HG03139 (cell line): ENCODE measurements at regions not wholly inside any gene's neighbourhood (a gene's known extent, or its start where the extent isn't known, plus 50 kb on each side); places are given as distances from the start of the nearest gene placed in this dataset.
A peak's percentile ranks its signal among the peaks of the same experiment; 100 is the strongest.

Source experiments
- ATAC-seq: cut with Tn5 transposase; IDR thresholded peaks from one replicate; pipeline ENCODE4 v1.9.1; 2021; ENCODE audit not compliant: unreplicated experiment

DNA sequence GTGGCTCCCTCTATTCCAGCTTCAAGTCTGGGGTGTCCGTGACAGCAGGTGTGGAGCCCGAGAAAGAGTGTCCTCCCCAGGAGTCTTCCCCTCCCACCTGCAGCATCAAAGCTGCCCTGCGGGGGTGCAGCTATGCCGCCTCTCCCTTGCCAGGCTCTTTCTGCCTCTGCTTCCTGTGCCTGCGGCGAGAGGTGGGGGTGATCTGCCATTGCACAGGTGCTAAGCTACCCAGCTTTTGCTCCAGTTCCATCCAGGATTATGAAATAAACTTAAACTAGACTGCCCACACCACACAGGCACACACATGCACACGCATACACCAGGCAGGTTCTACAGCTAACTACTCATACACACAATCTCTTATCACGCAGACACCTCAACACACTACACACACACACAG, 104.7 kb upstream of the CLDN10 start:
- no peak for ATAC-seq

DNA sequence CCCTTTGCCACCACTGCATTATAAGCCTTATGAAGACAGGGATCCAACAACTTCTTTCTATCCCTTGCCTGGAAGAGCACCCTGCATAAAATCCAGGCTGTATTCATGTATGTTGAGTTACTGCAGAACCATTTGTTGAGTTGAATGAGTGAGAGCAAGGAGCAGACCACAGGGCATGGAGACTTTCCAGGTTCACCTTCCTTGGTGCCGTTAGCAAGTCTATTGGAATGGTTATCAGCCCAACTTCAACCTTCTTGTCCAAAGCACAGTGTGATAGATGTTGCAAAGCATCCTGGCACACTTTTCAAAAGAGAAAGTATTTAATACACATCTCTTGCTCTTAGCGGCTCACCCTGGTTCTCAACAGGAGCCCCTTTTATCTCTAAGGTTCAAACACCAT, 100.9 kb upstream of the CLDN10 start:
- ATAC-seq, result no peak

DNA sequence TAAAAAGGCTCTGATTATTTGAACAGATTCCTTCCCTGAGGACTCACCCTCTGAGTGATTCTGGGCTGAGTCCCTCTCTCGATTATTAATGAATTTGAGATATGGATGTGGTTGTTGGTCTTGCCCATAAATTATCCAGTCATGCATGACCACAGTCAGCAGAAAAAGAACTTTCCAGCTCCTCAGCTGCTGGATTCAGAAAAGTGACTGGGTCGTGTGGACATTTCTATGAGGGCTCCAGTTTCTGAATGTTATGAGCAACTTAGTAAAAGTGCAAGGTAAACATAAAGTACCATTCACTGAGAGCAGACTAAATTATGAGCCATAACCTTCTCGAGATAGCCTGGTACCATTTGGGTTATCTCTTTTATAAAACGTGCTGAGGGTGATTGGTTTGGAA, 100.1 kb upstream of the CLDN10 start:
- ATAC-seq, result no peak

DNA sequence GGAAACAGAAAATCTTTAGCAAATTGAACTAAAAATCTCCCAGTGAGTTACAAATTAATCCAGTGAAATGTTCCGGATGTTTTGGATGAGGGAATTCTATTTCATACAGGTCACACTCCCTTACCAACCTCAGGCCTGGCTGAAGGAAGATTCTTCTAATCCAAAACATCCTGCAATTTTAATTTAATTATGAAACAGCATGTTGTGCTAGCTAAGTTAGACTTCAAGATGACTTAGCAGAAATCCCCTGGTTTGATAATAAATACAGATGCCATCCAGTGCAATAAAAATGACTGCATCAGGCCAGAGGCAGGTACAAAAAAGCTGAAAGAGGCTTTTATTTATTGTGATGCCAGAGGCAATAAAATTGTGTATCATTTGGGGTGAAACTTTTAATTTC, 96.7 kb upstream of the CLDN10 start:
- no peak for ATAC-seq

DNA sequence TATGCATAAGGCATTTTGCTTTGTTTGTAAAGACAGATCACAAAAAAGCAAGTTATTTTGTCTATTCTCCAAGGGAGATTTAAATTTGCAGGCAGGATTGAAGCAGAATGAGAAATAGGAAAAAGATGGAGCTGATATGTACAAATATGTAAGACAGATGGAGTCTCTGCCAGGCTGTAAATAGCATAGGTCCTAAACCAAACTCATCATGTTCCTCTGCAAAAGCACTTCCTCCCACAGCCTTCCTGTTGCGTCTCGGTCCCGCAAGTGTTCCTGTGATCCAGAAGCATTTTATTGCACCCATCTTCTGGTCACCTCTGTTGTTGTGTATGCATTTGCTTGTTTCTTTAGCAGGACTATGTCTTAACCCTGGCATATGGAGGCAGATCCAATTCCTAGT, 95.7 kb upstream of the CLDN10 start:
- peak; percentile 14 for ATAC-seq

DNA sequence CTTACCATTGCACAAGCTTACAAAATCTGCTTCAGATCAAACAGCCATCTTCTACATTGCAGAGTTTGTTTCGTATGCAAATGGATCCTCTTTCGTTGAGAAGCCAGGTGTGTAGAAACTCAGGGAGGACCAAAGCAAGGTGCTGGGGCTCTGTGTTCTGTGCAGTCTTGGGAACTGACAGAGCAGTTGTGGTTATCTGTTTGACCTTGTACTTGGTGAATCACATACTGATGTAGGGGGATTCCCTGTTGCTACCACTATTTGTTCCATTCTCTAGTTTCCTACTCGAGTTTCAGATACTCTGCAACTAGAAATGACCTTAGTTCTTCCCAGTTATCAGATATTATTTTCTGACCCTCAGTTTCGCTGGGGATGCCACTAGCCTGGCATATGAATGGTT, 95.2 kb upstream of the CLDN10 start:
- ATAC-seq, result peak; percentile 96

DNA sequence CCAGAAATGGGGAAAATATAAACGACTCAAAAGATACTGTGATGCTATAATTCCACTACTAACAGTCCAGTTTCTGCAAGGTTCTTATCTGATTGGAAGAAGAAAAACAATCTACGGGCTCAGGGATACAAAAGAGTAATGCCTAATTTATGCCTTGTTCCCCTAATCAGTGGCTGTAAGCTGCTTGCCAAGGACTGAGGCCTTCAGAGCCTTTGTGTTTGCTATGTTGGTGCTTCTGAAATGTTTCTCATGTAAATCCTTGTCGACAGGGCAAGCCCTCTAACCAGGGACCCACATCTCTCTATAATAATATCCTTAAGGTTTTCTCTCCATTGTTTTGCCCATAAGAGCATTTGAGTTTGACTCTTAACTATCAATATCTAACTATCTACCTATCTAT, 89.7 kb upstream of the CLDN10 start:
- ATAC-seq, result no peak

DNA sequence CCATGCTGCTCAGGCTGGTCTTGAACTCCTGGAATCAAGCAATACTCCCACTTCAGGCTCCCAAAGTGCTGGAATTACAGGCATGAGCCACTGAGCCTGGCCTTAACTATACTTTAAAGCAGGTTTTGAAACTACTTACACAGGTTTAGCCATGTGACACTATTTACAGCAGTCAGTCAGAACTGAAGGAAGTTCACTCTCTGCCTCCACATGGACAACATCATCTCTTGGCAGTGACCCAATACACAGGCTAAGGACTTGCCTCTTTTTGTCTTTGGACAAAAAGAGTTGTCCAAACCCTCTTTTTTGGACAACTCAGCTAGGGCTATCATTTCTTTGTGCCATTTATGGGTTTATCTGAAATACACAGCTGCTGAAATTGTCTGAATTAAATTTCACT, 89.0 kb upstream of the CLDN10 start:
- no peak for ATAC-seq

DNA sequence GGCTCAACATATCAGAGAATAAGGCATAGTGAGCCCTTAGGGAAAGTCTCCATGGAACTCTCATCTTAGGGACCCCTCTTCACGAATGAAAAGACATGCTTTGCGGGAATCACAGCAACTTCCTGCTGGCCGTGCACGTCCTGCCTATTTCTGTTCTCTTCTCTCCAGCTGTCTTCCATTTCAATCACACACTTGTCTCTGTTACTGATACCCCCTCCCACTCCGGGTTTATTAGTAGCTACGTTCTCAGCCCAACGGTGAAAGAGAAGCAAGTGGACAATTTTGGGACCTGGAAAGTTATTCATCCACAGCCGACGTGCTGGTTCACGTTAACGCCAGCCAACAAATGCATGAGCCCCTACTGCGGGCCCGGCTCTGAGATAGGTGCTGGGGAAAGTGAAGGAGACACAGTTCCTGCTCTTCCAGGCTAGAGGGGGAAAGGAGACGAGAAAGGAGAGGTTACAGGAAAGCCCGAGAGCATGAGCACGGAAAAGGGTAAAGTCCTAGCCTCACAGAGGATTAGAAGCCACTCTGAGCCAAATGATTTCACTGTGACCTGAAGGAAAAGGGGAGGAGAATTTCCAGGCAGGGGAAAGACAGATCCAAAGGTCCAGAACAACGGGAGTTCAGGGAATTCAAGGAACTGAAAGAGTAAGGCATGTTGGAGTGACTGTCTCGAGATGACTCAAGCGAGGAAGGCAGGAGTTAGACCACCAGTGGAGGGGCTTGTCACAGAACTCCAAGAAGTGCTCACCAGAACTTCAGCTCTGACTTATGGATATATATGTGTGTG, 81.8 kb upstream of the CLDN10 start:
- ATAC-seq, result no peak

DNA sequence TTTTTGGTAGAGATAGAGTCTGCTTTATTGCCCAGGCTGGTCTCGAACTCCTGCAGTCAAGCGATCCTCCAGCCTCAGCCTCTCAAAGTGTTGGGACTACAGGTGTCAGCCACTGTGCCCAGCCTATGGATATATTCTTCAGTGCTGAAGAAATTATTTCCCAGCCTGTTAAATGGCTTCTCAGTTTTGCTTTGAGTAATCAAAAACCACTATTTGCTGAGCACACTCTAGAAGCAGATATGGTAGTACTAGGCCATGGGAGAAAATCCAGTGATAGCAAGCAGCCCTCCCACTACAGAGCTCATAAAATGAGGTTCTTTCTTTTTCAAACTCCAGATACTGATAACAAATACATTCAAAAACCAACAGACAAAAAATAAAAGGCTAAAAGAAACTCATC, 80.6 kb upstream of the CLDN10 start:
- no peak for ATAC-seq

DNA sequence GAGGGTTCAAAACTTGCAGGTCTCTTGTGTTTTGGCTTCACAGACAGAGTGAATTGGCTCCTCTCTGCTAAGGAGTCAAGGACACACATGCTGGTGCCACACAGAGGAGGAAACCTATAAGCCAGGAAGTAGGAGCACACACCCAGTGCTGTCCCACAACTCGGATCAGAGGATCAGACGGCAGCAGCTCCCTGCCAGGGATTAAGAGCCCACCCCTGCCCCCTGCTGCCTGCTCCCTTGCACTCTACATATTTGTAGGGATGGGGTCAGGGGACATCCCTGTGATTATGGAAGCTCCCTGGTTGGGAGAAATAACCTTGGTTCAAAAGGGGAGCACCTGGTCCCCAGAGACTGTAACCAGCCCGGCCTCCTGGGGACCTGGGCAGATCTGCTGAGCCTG, 77.5 kb upstream of the CLDN10 start:
- ATAC-seq, result no peak

DNA sequence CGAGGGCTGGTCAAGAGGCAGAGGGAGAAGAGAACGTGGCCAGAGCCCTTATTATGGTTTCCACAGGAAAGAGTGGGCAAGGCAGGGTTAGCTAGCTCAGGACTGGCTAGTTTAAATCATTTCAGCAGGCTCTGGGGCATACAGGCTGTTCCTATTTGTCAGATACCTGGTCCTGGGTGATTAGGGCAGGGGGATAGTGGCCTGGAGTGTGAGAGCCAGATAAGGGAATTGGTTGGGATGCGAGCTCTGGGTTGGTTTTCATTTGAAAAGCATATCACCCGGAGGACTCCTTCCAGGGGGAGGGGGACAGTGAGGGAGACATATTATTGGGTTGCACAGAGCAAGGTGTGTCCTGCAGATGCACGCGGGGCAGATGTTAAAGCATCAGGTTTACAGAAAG, 75.3 kb upstream of the CLDN10 start:
- no peak for ATAC-seq

DNA sequence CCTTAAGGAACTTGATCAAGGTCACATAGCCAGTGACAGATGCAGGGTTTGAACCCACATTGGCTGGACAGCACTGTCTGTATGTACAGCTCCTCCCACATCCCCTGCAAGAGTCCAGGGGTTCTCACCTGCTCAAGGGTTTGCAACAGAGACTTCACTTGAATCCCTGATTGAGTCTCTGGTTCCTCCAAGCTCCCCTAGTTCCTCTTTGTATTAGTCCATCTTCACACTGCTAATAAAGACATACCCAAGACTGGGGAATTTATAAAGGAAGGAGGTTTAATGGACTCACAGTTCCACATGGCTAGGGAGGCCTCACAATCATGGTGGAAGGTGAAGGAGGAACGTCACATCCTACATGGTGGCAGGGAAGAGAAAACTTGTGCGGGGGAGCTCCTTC, 72.8 kb upstream of the CLDN10 start:
- ATAC-seq, result peak; percentile 15

DNA sequence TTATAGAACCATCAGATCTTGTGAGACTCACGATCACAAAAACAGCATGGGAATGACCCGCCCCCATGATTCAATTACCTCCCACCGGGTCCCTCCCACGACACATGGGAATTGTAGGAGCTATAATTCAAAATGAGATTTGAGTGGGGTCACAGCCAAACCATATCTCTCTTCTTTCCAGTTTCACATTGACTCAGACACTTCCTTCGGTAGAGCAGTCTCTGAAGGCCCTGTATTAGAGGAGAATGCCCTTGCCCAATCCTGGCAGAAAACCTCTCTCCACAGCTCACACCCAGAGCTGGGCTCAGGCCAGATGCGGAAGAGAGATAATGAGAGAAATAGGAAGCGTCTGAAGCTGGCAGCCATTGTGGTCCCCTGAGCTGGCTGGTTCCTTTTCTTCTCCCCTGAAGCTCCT, 72.4 kb upstream of the CLDN10 start:
- peak; percentile 56 for ATAC-seq

DNA sequence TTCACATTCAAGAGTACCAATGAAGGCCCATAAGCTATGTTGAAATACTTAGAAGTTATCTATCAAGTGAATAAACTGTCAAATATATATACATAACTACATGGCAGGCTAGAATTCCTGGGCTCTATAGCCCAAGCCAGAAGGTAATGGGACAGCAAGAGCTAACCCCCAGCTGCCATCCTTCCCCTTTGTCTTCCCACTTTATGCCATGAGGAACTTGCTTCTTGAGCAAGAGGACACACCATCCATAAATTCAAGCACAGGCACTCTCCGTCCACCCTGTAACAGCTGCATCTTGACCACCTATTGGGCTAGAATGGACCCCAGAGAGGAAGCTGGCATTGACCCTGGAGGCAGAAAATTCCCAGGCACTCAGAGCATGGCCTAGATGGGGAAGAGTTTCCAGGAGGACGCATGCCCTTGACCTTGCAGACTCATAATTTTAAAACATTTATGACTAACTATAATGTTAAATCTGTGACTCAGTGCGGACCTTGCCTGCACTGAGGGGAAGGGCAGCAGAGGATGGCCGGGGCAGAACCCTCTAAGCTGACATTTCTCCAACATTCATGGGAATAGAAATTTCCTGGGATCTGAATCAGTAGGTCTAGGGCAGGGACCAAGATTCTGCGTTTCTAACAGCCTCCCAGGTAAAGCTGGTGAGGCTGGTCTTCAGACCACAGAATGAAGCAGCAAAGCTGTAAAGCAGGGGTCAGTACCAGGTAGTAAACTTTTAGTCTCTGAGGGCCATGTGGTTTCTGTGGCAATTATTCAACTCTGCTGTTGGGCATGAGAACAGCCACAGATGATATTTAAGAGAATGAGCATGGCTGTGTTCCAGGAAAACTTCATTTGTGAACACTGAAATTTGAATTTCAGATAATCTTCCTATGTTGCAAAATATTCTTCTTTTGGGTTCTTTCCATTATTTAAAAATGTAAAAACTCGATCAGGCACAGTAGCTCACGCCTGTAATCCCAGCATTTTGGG, 71.4 kb upstream of the CLDN10 start:
- no peak for ATAC-seq

DNA sequence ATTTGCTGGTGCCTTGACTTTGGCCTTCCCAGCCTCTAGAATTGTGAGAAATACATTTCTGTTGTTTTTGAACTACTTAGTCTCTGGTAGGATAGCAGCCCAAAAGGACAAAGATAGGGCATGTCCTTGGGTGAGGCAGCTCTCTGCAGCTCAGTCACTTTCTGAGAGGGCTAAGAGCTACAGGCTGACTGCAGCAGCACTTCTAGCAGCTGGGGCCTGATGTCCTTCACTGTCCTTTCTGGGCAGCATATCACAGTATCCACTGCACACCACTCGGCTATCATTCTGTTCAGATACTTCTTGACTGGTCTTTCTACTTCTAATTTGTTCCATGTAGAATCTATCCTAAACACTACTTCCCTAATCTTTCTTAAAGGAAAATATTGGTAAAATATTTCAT, 68.5 kb upstream of the CLDN10 start:
- ATAC-seq, result no peak

DNA sequence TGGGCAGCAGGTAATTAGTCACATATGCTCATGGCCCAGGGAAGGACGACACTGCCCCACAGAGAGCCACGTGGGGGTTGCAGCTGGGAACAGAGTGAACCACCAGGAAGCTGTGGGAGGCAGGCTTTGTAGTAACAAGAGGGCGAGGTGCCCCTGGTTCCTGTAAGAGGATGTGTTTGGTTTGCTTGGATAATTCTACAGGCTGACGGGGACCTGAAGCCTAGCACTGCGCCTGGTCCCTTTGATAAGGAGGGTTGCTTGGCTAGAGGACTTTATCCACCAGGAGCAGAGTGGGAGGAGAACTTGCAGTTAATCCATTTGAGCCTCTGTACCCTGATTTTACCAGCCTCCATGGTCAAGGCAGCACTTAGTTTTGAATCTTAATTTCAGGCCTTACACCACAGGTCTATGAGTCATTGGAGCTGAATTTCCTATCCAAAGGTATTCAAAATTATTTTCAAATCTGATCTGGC, 67.4 kb upstream of the CLDN10 start:
- no peak for ATAC-seq

DNA sequence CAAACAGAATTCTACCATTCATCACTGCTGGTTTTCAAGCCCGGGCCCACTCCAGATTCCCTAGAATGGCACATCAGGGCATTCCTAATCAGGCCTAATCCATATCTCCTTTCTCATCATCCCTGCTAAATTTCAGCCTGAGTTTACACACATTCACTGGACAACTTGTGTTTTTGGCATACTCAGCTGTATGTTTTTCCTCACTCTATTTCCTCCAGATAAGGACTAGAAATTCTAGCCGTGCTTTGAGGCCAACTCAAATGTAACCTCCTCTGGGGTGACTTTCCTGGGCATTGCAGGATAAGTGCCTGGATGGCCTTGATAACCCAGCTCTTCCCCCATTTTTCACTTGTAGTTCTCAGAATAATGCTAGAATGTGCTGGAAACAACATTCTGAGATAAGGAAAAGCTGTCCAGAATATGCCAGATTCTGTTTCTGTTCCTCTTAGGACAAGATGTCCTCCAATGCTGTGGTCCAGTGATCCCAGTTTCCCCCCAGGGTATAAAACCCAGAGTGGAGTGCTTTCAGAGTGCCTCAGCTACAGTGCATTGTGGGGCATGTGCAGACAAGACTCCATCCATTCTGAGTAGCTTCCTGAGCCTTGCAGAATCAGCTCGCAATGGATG, 66.9 kb upstream of the CLDN10 start:
- ATAC-seq, result no peak

DNA sequence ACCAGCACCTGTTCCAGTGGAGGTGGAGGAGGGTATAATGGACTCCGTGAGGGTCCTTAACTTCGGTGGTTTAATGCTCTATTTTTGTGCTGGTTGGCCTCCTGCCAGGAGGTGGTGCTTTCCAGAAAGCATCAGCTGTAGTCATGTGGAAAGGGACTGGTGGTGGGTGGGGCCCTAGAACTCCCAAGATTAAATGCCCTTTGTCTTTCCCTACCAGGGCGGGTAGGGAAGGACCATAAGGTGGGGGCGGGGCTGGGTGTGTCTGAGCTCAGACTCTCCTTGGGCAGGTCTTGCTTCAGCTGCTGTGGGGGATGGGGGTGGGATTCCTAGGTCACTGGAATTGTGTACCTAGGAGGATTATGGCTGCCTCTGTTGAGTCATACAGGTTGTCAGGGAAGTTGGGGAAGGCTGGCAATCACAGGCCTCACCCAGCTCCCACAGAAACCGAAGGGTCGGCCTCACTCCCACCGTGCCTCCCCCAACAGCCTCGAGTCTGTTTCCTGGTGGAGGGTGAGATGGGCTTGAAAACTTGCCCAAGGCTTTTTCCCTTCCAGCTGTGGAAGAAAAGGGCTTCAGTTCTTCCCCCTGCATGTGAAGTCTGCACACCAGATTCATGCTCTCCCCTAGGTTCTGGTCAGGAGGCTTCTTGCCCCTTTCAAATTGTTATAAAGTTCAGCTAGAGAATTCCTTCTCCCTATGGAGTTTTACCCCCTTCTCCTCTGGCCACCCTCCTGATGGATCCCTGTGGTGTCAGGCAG, 60.3 kb upstream of the CLDN10 start:
- ATAC-seq, result no peak

DNA sequence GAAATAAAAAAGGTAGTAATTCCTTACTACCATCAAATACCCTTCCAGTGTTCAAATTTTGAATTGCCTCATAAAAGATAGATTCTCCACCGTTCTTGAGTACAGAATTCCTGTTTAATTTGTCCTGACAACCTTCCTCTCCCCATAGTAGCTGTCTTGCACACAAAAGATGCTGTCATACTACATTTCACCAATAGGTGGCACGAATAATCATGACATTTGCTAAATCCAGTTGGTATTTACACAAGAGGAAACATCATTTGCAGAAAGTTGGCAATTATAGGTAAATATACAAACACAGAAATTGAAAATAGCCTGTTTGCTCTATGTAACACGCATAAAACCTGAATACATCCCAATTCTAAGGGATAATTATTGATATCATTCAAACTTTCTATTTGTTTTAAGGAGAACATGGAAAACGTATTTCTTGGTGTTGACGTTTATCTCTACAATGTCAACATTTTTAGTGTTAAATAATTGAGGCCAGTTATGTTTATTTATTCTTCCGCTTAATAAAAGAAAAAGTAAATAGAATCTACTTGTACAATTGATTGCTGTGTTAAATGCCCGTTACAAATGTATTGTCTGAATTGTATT, 58.3 kb upstream of the CLDN10 start:
- no peak for ATAC-seq
